HCT116 (cell line): ENCODE measurements at regions not wholly inside any gene's neighbourhood (a gene's known extent, or its start where the extent isn't known, plus 50 kb on each side); places are given as distances from the start of the nearest gene placed in this dataset.

Source experiments
- CTCF ChIP-seq, 3 experiments: fragments of 200-600 bp in 1 of 3; sonication (generic) in 1 of 3; IDR thresholded peaks in 2 of 3; conservative IDR thresholded peaks in 1 of 3; 2 replicates each; pipeline ENCODE4 v1.5.1; 2012 to 2017; ENCODE audit warnings: low read depth in 2 of 3, low read length in 2 of 3, antibody characterized with exemption in 1 of 3, borderline replicate concordance in 1 of 3, control low read depth in 1 of 3, mild to moderate bottlenecking in 1 of 3, mixed read lengths in 1 of 3, mixed run types in 1 of 3, moderate library complexity in 1 of 3; ENCODE audit not compliant: insufficient read depth in 1 of 3
- EZH2phosphoT487 ChIP-seq: fragments of 200-600 bp; IDR thresholded peaks from 2 replicates; pipeline ENCODE4 v1.6.1; 2018; ENCODE audit warnings: antibody characterized with exemption, borderline replicate concordance
- RAD21 ChIP-seq: IDR thresholded peaks from 2 replicates; pipeline ENCODE4 v1.6.1; 2012; ENCODE audit warnings: low read depth, mild to moderate bottlenecking
- ZNF274 ChIP-seq: fragments of 200-500 bp; sonication (Bioruptor generic); IDR thresholded peaks from 2 replicates; pipeline ENCODE4 v1.6.1; 2014; ENCODE audit warnings: mild to moderate bottlenecking, low read depth, low read length, inconsistent platforms

DNA sequence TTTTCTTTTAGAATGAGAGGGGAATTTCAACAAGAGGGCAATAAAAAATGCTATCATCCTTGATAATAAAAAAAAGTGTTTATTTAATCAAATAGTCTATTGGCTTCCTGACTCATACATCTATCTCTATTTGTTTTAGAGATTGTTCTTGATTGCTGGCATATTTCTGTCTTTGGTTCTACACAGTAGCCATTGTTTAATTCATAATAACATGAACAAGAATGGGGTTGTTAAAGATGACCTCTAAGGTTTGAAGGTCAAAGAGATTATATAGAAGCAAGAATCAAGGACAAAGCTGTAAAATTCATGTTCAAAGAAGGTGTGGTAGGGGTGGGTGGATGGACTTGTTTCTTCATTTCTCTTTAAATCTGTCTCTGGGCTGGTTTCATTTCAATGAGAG, 166.0 kb upstream of the KLF12 start:
- TF ChIP-seq ZNF274 (no peak), CTCF (IDR thresholded peaks at IDR 0.05 in 2 of 3, conservative IDR thresholded peaks at IDR 0.05 in 1 of 3; ENCODE audit: borderline replicate concordance in 1 of 3, insufficient read depth in 1 of 3, low read depth in 2 of 3, low read length in 2 of 3) (no peak), RAD21 (no peak), EZH2phosphoT487 (no peak)
